ENCODE measurements at regions not wholly inside any gene's neighbourhood (a gene's known extent, or its start where the extent isn't known, plus 50 kb on each side); places are given as distances from the start of the nearest gene placed in this dataset. TPM values are rescaled to one million over a fixed set of nuclear protein-coding genes. Genes with fewer than 3 reads are reported as not detected.
"Not testable (repeated sequence)": the region's sequence is repeated elsewhere in the genome, so short reads cannot be mapped to it uniquely, and the experiment has no call there.

DNA sequence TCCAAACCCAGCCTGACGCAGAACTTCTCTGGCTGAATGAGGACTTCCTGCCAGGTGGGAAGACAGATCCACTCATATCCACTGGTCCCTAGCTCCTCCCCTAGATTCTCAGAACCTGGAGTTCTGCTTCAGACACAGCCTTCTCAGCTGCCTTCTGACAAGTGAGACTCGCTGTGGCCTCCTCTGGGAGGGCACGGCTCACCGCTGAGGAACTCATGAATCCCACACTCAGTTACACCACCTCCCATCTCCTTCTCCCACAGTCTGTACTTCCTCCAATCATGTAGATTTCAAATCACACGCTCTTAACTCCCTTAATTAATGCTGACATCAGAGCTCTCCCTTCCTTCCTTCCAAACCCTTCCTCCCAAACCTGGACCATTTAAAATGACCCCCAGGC is 86.4 kb upstream of the TMEM45B start:
- no peak for DNase-seq

- no peak for DNase-seq
These were observed 85.8 kb upstream of the TMEM45B start for GRCh38 chr11:129729823-129730222.

DNA sequence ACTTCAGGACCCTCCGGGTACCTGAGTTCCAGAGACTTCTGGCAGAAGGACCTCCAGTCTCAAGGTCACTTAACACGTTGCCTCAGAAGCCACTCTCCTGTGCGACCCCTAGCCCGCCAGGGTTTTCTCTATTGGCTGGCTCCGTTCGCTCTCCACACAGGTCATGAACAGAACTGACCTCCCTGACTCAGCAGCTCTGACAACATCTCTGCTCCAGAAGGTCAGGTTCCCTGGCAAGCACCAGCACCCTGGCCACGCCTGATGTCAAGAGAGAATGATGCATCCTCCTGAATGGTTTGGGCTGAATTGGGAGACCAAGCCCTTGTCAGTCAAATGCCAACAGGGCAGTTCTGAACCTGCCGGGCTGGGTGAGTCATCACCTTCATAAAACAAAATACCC is 84.3 kb upstream of the TMEM45B start:
- DNase-seq = no peak

GRCh38 chr11:129732941-129733340 is 82.7 kb upstream of the TMEM45B start:
- DNase-seq = no peak

DNA sequence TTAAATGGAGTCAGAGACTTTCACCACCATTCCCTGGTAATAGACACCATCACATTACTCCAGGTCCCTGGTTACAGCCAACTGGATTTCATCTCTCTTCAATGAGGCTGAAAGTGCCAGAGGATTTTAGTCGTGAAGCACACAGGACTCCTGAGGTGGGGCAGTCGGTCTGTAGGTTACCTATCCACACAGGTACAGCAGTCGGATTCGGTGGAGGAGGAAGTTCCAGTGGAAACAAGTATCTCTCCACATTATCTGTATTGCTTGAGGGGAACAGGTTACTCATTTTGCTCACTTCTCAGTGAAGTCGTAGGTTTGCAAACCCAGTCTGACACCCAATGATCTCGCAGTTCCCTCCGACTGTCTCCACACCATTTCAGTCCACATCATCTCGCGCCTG is 82.3 kb upstream of the TMEM45B start:
- DNase-seq = no peak

DNA sequence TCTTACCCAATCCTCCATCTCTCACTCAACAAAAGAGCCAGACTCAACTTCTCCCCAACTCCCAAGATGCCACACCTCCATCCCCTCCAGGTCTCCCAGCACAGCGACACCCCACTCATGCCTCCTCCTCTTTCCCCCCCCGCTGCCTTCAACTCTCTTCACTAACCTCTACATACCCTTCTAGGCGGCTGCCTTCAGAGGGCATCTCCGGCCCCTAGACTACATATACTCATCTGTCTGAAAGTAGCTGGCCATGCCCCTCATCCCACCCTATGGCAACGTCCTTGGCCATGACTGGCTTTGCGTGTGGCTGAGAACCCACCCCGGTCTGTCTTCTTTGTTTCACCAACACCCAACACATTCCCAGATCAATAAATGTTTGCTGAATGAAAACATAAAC is 81.7 kb upstream of the TMEM45B start:
- no peak for DNase-seq

- DNase-seq = no peak
These were observed 81.0 kb upstream of the TMEM45B start for GRCh38 chr11:129734654-129735053.

- no peak for DNase-seq
These were observed 77.8 kb upstream of the TMEM45B start for GRCh38 chr11:129737831-129738230.

DNA sequence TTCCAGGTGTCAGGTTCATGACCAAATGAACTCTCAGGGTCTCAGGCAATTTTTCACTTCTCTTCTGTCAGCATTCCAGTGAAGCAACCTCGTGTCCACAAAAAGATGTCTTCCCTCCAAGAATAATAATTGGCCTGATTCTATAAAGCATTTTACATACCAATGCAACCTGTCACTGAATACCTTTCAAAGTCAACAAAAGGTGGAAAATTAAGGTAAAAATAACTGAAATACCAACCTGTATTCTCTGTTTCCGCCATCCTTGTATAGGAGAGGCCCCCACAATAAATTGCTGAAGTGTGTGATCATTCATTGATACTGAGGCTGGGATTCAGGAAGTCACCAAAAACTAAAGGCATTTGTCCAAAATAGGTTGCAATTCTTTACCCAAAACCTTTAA is 77.4 kb upstream of the TMEM45B start:
- no peak for DNase-seq

DNA sequence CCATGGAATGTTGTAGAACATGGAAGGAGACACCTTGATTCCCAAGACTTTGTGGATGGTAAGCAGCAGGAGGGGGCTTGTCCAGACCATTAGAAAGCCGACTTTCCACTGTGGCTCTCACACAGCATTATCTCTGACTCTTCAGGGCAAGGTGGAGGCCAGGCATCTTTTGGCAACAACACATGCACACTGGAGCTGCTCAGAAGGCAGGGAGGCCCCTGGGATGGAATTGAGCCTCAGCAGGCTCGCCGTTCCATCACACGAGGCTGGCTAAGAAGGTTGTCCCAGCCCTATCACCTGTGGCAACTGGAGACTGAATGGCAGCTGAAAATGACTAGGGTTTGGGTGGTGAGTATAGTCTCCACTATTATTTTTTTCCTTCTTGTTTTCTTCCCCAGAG is 76.3 kb upstream of the TMEM45B start:
- DNase-seq = no peak

DNA sequence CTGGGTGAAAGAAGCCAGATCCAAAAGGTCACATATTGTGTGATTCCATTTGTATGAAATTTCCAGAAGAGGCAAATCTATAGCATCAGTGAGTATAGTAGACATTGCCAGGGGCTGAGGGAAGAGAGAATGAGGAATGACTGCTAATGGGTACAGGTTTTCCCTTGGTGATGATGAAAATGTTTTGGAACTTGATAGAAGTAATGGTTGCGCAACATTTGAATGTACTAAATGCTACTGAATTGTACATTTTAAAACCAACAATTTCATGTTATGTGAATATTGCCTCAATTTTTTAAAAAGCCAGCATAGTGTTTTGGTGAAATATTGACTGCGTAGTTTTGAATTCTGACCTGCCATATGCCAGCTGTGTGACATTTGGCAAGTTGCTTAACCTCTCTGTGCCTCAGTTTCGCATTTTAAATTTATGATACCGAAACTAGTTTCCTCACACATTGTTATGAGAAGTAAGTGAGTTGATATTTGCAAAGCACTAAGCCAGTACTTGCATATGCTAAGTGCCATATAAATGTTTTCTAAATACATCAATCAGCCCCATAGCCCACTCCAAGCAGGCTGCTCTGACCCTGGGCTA is 75.4 kb upstream of the TMEM45B start:
- DNase-seq = no peak

- peak; percentile 96 for DNase-seq
These were observed 72.4 kb upstream of the TMEM45B start for GRCh38 chr11:129743112-129743815.

GRCh38 chr11:129747071-129747470 is 68.6 kb upstream of the TMEM45B start:
- DNase-seq = peak; percentile 51

DNA sequence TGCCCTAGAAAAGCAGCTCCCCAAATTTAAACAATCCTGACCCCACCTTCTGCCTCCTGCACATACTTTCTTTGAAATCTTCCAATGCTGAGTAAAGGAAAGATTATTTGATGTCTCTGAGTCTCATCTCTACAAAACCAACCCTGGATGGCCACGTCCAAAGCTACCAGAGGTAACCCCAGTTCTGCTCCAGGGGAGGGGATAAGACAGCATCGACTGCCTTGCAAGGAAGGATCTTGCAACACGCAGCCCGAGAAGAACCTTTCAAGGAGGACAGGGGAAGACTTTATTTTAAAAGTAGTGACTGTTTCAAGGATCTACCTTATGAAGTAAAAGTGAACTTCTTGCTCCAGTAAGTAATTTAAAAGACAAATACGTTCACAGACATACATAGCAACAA is 66.5 kb upstream of the TMEM45B start:
- DNase-seq = no peak

GRCh38 chr11:129750343-129751292 is 65.0 kb upstream of the TMEM45B start:
- DNase-seq = peak; percentile 92

DNA sequence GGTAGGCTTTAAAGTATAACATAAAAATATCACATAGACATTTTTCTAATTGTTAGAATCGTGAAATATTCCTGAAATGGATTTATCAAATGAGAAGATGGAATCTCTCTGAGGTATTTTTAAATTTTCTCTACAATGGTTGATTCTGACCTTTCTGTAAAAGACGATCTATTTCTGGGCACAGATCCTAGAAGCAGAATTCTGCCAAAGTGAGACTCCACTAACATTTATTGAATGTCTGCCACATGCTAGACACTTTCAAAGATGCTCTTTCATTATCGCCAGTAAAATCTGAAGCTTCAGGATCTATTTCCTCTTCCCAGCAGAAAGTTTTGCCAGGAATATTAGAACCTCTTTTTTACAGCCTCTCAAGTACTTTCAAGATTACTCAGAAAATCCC is 64.1 kb upstream of the TMEM45B start:
- no peak for DNase-seq

- not testable (repeated sequence) for DNase-seq
These were observed 52.1 kb upstream of the TMEM45B start for GRCh38 chr11:129763569-129763968.

DNA sequence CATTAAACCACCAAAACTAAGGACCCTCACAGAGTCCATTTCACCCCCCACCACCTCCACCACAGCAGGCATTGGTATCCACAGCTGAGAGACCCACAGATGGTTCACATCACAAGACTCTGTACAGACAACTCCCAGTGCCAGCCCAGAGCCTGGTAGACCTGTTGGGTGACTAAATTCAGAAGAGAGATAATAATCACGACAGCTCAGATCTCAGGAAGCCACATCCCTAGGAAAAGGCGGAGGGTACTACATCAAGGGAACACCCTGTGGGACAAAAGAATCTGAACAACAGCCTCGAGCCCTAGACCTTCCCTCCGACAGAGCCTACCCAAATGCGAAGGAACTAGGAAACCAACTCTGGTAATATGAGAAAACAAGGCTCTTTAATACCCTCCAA is 51.4 kb upstream of the TMEM45B start:
- DNase-seq = not testable (repeated sequence)

Small RNA genes in the stretch of these regions (small RNA-seq; reads per million reads assigned to genes)
- gene RPS27P20 (ENCODE audit: low replicate concordance) = not detected

Data from tongue (tissue), 2 donors.